ENCODE measurements at regions not wholly inside any gene's neighbourhood (a gene's known extent, or its start where the extent isn't known, plus 50 kb on each side); places are given as distances from the start of the nearest gene placed in this dataset.

- peaks cover 2% of the 10 kb centered on the region for H3K36me3 Mint-ChIP-seq (ENCODE audit: low read depth)
Measured at GRCh38 chr18:43656547-43656946, 379.3 kb upstream of the SYT4 start.

GRCh38 chr18:43661570-43661969 is 384.3 kb upstream of the SYT4 start:
- Histone ChIP-seq H3K9ac (ENCODE audit: extremely low read depth, low read length, poor library complexity, severe bottlenecking) (no peak overlapping the region), H3K27ac (ENCODE audit: low read depth, low read length) (no peak overlapping the region), H3K9me3 (ENCODE audit: control insufficient read depth, low read length) (peaks cover 8% of the 10 kb centered on the region), H3K4me1 (ENCODE audit: control insufficient read depth, insufficient read depth, low read length) (no peaks in the 10 kb centered on the region), H3K27me3 (ENCODE audit: control insufficient read depth, insufficient read depth, low read length, poor library complexity, severe bottlenecking) (no peaks in the 10 kb centered on the region), H3K36me3 (ENCODE audit: control insufficient read depth, insufficient read depth, low read length) (no peaks in the 10 kb centered on the region), H3K4me3 (ENCODE audit: low read length) (no peak overlapping the region)
- no peak overlapping the region for H3K27ac Mint-ChIP-seq
- DNase-seq = peak; percentile 62
- H3K9me3 Mint-ChIP-seq = no peaks in the 10 kb centered on the region
- no peaks in the 10 kb centered on the region for H3K27me3 Mint-ChIP-seq (ENCODE audit: insufficient read depth)
- no peaks in the 10 kb centered on the region for H3K36me3 Mint-ChIP-seq (ENCODE audit: low read depth)
- H3K4me1 Mint-ChIP-seq = peaks cover 16% of the 10 kb centered on the region
- no peak overlapping the region for H3K4me3 Mint-ChIP-seq
- TF ChIP-seq, protein P1, sequence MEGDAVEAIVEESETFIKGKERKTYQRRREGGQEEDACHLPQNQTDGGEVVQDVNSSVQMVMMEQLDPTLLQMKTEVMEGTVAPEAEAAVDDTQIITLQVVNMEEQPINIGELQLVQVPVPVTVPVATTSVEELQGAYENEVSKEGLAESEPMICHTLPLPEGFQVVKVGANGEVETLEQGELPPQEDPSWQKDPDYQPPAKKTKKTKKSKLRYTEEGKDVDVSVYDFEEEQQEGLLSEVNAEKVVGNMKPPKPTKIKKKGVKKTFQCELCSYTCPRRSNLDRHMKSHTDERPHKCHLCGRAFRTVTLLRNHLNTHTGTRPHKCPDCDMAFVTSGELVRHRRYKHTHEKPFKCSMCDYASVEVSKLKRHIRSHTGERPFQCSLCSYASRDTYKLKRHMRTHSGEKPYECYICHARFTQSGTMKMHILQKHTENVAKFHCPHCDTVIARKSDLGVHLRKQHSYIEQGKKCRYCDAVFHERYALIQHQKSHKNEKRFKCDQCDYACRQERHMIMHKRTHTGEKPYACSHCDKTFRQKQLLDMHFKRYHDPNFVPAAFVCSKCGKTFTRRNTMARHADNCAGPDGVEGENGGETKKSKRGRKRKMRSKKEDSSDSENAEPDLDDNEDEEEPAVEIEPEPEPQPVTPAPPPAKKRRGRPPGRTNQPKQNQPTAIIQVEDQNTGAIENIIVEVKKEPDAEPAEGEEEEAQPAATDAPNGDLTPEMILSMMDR (conservative IDR thresholded peaks at IDR 0.05) = peak; percentile 78
- WGBS, 2 experiments (ENCODE audit: insufficient coverage in 1 of 2, insufficient read length in 1 of 2) = 40 to 57% methylated on average over 1 to 2 of the region's 2 CpGs

More at GRCh38 chr18:43656547-43656946, 379.3 kb upstream of the SYT4 start:
- no peak for DNase-seq
- H3K9ac ChIP-seq (ENCODE audit: extremely low read depth, low read length, poor library complexity, severe bottlenecking) = no peak overlapping the region
- no peaks in the 10 kb centered on the region for H3K36me3 ChIP-seq (ENCODE audit: control insufficient read depth, insufficient read depth, low read length)
- no peaks in the 10 kb centered on the region for H3K4me1 ChIP-seq (ENCODE audit: control insufficient read depth, insufficient read depth, low read length)
- H3K4me3 ChIP-seq (ENCODE audit: low read length) = no peak overlapping the region
- H3K27ac Mint-ChIP-seq = no peak overlapping the region
- TF ChIP-seq, protein P1 (conservative IDR thresholded peaks at IDR 0.05) = no peak
- H3K4me1 Mint-ChIP-seq = peaks cover 10% of the 10 kb centered on the region
- H3K27me3 Mint-ChIP-seq (ENCODE audit: insufficient read depth) = no peaks in the 10 kb centered on the region
- no peak overlapping the region for H3K27ac ChIP-seq (ENCODE audit: low read depth, low read length)
- H3K9me3 ChIP-seq (ENCODE audit: control insufficient read depth, low read length) = peaks cover 42% of the 10 kb centered on the region
- no peak overlapping the region for H3K4me3 Mint-ChIP-seq
- H3K9me3 Mint-ChIP-seq = peaks cover 31% of the 10 kb centered on the region
- WGBS, 2 experiments (ENCODE audit: insufficient coverage in 1 of 2, insufficient read length in 1 of 2) = 89% methylated on average over 1 of the region's 2 CpGs; no CpG with 5 or more reads in 1 of the 2 experiments
- no peaks in the 10 kb centered on the region for H3K27me3 ChIP-seq (ENCODE audit: control insufficient read depth, insufficient read depth, low read length, poor library complexity, severe bottlenecking)

DNA sequence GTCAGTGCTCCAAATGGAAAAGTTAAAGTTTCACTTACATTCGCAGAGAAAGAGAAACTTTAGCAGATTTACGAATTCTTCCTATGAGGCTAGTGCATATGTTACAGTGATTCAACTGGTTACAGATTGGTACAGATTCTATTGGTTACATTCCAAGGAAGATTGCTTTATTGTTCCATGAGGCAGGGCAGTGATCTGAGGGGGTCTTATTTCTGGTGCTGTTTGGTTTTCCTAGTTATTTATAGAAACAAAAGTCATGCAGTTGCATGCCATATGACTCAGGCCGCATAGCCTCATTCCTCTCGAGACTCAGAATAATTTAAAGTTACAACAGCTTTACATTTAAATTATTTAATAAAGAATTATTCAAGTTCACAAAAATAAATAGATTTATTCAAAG is 385.4 kb upstream of the SYT4 start:
- DNase-seq = no peak
- TF ChIP-seq, protein P1 (conservative IDR thresholded peaks at IDR 0.05) = no peak
- 97 to 100% methylated on average over 1 to 3 of the region's 4 CpGs for WGBS, 2 experiments (ENCODE audit: insufficient coverage in 1 of 2, insufficient read length in 1 of 2)
- Histone ChIP-seq H3K36me3 (ENCODE audit: control insufficient read depth, insufficient read depth, low read length) (no peaks in the 10 kb centered on the region), H3K27me3 (ENCODE audit: control insufficient read depth, insufficient read depth, low read length, poor library complexity, severe bottlenecking) (no peaks in the 10 kb centered on the region), H3K4me3 (ENCODE audit: low read length) (no peak overlapping the region), H3K27ac (ENCODE audit: low read depth, low read length) (no peak overlapping the region), H3K4me1 (ENCODE audit: control insufficient read depth, insufficient read depth, low read length) (no peaks in the 10 kb centered on the region), H3K9ac (ENCODE audit: extremely low read depth, low read length, poor library complexity, severe bottlenecking) (no peak overlapping the region), H3K9me3 (ENCODE audit: control insufficient read depth, low read length) (peaks cover 8% of the 10 kb centered on the region)
- H3K9me3 Mint-ChIP-seq = no peaks in the 10 kb centered on the region
- no peaks in the 10 kb centered on the region for H3K36me3 Mint-ChIP-seq (ENCODE audit: low read depth)
- H3K4me3 Mint-ChIP-seq = no peak overlapping the region
- H3K27me3 Mint-ChIP-seq (ENCODE audit: insufficient read depth) = no peaks in the 10 kb centered on the region
- no peak overlapping the region for H3K27ac Mint-ChIP-seq
- peaks cover 15% of the 10 kb centered on the region for H3K4me1 Mint-ChIP-seq

Measured in endodermal cell (in vitro differentiated cells).